ENCODE measurements at regions not wholly inside any gene's neighbourhood (a gene's known extent, or its start where the extent isn't known, plus 50 kb on each side); places are given as distances from the start of the nearest gene placed in this dataset.
A peak's percentile ranks its signal among the peaks of the same experiment; 100 is the strongest.

- no peaks in the 10 kb centered on the region for H3K27me3 ChIP-seq
- intact Hi-C loops (cut with DNase I) = no loop called here
- peaks cover 12 to 26% (median 19%) of the 10 kb centered on the region in 4 donors for H3K4me1 ChIP-seq
- DNase-seq (ENCODE audit: extremely low spot score) = no peak
- WGBS = 67% methylated on average over 3 of the region's 3 CpGs
- H3K4me3 ChIP-seq = no peak overlapping the region
- no peaks in the 10 kb centered on the region for H3K9me3 ChIP-seq
- no peak for TF ChIP-seq EP300 (IDR thresholded peaks at IDR 0.05)
- no peak for TF ChIP-seq POLR2A (IDR thresholded peaks at IDR 0.05; ENCODE audit: low read depth)
- TF ChIP-seq POLR2AphosphoS5 (IDR thresholded peaks at IDR 0.05) = no peak
- no peak for TF ChIP-seq CTCF (IDR thresholded peaks at IDR 0.05)
- no peaks in the 10 kb centered on the region for H3K36me3 ChIP-seq
- no peak overlapping the region for H3K27ac ChIP-seq (replicated peaks in 1 of 4)
Measured at GRCh38 chr10:60446851-60447250, 57.2 kb upstream of the ANK3 start.

DNA sequence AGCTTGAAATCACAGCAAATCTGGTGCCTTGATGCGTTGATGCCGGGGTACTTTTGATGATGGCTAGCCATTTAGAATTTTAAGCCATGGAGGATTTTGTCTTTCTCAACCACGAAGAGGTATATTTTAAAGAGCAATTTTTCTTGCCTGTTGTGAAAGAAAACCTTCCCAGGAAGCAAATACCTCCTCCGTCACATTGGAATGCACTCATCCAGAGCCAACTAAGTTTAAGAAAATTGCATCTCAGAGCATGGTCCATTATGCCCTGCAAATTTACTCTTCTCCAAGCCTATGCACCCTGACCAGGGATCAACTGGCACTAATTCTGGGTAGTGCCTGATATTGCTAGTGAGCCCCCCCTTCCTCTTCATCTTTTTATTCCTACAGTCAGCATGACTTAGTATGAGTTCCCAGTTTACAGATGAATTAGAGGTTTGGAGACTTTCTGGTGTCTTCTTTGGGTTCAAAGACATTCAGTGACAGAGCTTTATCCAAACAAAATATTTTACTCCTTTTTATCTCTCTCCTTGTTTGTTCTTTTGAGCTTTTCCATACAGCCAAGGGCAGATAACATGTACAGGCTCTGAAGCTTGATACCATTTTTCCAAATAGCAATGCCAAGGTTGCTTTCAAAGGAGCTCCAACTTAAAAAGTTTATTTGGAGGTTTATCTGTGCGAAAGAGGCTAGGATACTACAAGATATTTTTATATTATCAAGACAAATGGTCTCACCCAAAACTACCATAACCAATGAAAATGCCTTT lies 56.6 kb upstream of the ANK3 start:
- intact Hi-C loops (cut with DNase I) = no loop called here
- no peaks in the 10 kb centered on the region for H3K9me3 ChIP-seq
- no peak for TF ChIP-seq POLR2A (IDR thresholded peaks at IDR 0.05; ENCODE audit: low read depth)
- TF ChIP-seq POLR2AphosphoS5 (IDR thresholded peaks at IDR 0.05) = no peak
- no peak for TF ChIP-seq CTCF (IDR thresholded peaks at IDR 0.05)
- no peak for TF ChIP-seq EP300 (IDR thresholded peaks at IDR 0.05)
- no peak overlapping the region for H3K4me3 ChIP-seq
- DNase-seq (ENCODE audit: extremely low spot score) = no peak
- whole genome bisulfite sequencing = 69% methylated on average over 5 of the region's 5 CpGs
- H3K27ac ChIP-seq (replicated peaks in 1 of 4) = peak overlapping the region in 1 of 4 donors; percentile 3
- H3K27me3 ChIP-seq = no peaks in the 10 kb centered on the region
- H3K4me1 ChIP-seq = peaks cover 12 to 26% (median 19%) of the 10 kb centered on the region in 4 donors
- H3K36me3 ChIP-seq = no peaks in the 10 kb centered on the region

DNA sequence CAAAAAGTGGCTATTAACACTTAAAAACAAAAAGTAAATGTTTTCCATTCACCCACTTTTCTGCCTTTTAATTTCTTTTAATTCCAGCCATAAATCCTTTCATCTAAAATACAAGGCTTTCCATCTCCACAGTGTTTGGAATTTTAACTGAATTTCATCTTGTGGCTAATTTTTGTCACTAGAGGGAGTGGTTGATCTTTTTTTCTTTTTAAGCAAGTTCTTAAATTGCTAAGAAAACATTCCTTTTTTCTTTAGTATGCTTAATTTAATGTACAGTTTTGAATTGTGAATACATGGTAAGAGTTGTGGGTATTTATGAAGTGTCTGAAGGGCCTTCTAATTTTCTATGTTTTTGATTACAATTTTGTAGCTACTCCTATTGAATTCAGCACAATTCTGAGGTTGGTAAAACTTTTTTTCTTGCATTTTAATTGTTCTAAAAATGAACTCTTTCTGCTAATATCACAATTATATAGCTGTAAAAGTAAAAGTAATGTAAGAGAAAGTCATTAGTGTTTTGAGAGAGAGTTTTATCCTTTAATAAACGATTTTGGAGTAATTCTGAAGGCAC lies 54.9 kb upstream of the ANK3 start:
- Histone ChIP-seq H3K36me3 (no peaks in the 10 kb centered on the region), H3K27me3 (no peaks in the 10 kb centered on the region), H3K9me3 (no peaks in the 10 kb centered on the region), H3K27ac (replicated peaks in 1 of 4) (no peak overlapping the region), H3K4me1 (peaks cover 12 to 26% (median 19%) of the 10 kb centered on the region in 4 donors), H3K4me3 (no peak overlapping the region)
- 91% methylated on average over 1 of the region's 1 CpG for WGBS
- intact Hi-C loops (cut with DNase I) = loop anchor here (2.0 kb wide), 1 partner anchor 202 kb away; no protein-coding TSS in a partner anchor
- DNase-seq (ENCODE audit: extremely low spot score) = no peak
- peak; percentile 63 to 66 (median 66) for TF ChIP-seq CTCF (IDR thresholded peaks at IDR 0.05)
- TF ChIP-seq POLR2AphosphoS5 (IDR thresholded peaks at IDR 0.05) = no peak
- no peak for TF ChIP-seq EP300 (IDR thresholded peaks at IDR 0.05)
- TF ChIP-seq POLR2A (IDR thresholded peaks at IDR 0.05; ENCODE audit: low read depth) = no peak

- no peaks in the 10 kb centered on the region for H3K9me3 ChIP-seq
- no peaks in the 10 kb centered on the region for H3K36me3 ChIP-seq
- no peak for TF ChIP-seq CTCF (IDR thresholded peaks at IDR 0.05)
- no peak for TF ChIP-seq POLR2AphosphoS5 (IDR thresholded peaks at IDR 0.05)
- no peak for TF ChIP-seq EP300 (IDR thresholded peaks at IDR 0.05)
- intact Hi-C loops (cut with DNase I) = no loop called here
- H3K27ac ChIP-seq (replicated peaks in 1 of 4) = no peak overlapping the region
- DNase-seq (ENCODE audit: extremely low spot score) = no peak
- H3K4me3 ChIP-seq = no peak overlapping the region
- H3K4me1 ChIP-seq = peaks cover 12 to 26% (median 19%) of the 10 kb centered on the region in 4 donors
- no peaks in the 10 kb centered on the region for H3K27me3 ChIP-seq
- 60% methylated on average over 3 of the region's 3 CpGs for WGBS
Measured at GRCh38 chr10:60443346-60443745, 53.7 kb upstream of the ANK3 start.

Data from esophagus muscularis mucosa (tissue), 4 donors.